ENCODE measurements at regions not wholly inside any gene's neighbourhood (a gene's known extent, or its start where the extent isn't known, plus 50 kb on each side); places are given as distances from the start of the nearest gene placed in this dataset.

DNA sequence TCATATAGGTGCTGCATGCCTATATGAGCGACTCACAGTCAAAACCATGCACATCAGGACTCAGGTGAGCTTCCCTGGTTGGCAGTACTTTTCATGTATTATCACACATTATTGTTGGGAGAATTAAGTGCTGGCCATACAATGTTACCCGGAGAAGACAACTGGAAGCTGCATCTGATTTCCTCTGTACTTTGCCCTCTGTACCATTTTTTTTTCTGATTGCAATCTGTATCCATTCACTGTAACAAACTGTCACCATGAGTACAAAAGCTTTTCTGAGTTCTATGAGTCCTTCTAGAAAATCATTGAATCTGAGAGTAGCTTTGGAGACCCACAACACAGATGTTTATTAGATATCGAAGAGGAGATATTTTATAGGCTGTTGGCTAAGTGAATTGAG is 651.0 kb downstream of the NR2F1-AS1 start:
- DNase-seq (ENCODE audit: low read depth in 2 of 2) = no peak

DNA sequence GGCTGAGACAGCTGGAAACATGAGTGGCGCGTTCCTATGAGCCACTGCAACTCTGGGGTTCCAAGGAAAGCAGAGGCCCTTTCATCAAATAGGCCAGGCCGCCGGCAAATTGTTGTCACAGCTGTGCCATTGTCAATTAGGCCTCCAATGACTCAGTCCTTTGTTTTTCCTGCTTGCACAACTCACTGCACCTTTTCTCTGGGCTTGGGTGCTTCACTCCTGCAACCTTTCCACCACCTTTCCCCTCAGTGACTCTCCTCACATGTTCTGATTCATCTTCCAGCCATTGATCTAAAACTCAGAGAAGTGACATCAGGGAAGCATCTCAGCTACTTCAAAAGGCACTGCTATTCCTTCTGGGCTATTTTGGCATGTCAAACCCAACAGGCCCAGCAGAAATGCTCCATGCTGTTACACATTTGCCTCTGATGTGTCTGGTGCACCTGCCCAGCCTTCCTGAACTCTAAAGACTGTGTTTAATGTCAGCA is 653.7 kb downstream of the NR2F1-AS1 start:
- no peak for DNase-seq (ENCODE audit: low read depth in 2 of 2)

DNA sequence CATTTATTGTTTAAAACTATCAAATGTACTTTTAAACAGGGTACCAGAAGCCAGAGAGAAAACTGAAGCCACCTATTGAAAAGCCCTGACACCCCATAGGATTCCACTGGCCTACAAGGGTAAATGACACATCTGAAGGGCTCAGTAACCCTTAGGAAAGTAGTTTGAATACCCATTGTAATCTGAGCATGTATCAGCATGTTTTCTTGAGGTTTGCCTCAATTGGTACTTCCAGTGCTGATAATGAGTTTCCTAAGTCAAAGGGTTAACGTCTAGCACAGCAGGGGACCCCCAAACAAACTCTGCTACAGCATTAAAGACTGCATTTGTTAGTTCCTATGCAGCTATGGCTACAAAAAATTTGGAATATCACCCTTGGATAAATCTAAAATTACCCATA is 657.1 kb downstream of the NR2F1-AS1 start:
- DNase-seq (ENCODE audit: low read depth in 2 of 2) = no peak

DNA sequence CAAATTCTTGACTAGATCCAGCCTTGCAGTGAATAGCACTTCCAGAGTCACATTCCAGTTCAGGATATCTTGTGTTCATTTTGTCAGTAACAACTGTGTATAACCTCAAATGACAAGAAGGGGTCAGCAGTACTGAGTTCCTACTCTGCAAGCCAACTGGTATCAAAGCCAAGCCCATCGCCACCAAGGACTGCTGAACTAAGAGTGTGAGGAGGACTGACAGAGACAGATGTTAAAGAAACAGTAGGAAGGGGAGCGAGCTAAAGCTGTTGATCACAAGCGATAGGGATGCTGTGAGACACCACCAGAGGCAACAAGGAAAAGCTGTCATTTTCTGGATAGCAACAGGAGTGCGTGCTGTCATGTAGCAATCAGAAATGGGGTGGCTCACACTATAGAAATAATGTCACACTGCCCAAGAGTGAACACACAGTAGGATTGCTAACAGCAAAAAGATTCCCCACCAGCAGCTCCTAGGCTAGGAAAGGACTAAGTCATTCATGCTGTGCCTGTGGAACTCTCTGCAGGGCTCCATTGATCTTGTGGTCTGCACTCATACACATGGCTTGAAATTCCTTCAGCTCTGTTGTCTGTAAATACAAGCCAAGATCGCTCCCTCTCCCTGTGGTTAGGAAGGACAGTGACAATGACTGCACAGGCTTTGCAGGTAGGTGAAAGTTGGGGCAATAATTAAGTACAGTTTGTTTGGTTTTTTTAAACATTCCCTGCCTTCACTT is 658.6 kb downstream of the NR2F1-AS1 start:
- DNase-seq (ENCODE audit: low read depth in 2 of 2) = no peak

DNA sequence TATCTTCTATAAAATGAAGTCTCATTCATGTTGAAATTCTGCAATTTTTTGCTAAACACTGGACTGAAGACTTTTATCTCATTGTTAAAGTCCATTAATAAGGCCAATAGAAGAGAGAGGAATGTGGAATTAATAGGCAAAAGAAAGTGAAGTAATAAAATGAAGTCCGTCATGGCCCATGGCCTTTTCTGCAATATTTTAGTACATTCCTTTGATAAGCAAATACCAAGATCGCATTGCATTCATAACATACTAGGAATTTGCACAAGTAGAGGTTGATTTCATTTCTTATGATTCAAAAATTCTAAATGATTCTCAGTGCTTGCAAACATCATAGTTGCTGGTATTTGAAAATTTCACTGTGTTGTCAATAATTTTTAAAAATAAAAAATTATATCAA is 664.0 kb downstream of the NR2F1-AS1 start:
- no peak for DNase-seq (ENCODE audit: low read depth in 2 of 2)

DNA sequence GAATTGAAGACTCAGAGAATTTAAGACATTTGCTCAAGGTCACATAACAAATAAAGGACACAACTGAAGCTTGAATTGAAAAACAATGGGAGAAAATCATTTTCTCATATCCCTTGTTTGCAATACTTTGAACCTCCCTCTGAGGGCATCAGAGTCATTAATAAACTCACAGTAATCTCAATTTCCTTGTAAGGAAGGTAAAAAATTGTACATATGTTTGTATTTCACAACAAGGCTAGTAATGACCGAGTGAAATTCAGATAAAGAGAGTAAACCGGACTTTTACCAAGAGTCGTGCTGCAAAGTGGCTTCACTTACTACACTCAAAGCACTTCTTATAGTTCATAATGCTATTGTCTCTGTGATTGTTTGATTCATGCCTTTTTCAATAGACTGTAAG is 665.0 kb downstream of the NR2F1-AS1 start:
- peak; percentile 8 to 9 for DNase-seq (ENCODE audit: low read depth in 2 of 2)

DNA sequence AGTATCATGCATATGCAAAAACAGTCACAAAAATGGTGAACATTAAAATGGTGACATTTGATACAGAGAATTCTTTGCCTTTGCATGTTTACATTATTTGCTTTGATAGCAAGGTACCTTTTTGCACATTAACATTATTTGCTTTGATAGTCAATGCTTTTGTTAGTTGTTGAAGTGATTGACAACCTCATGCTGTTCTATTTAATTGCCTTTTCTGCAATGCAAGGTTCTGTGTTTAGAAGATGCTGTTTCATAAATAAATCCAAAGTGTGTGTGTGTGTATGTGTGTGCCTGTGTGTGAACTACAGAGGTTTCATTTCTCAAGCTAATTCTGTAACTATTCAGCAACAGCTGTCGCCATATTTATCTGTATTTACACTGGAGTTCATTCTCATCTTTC is 668.7 kb downstream of the NR2F1-AS1 start:
- DNase-seq (ENCODE audit: low read depth in 2 of 2) = no peak

DNA sequence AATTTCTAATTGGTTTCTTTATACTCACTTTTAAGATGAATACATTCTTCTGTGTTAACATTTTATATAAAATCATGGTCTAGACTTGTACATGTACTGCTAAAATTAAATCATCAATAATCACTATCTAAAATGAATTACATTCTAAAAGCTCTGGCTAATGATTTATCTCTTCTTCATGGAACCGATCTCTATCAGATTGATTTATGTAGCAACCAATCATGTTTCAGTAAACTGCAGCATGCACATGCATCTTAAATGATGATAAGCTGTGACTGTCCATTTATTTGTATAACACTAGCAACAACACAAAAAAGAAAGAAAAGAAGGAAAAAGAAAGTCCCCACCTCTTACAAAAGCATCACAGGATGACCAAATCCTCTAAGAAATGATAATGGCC is 669.2 kb downstream of the NR2F1-AS1 start:
- no peak for DNase-seq (ENCODE audit: low read depth in 2 of 2)

DNA sequence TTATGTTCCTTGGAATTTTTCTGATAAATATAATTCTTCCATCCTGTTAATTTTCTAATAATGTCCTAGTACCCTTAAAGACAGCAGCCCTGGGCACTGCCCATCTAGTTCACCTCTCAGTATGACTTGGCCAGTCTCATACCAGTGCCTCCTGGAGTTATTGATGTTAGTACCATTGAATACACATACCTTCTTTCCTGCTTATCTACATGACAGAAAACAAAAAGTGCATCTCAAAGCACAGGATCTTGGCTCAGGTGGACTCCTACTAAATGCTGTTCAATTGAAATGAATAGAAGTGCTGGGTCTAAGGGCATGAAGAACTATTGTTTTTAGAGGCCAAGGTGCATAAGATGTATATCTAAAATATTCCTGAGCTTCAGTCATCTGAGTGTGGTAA is 669.7 kb downstream of the NR2F1-AS1 start:
- no peak for DNase-seq (ENCODE audit: low read depth in 2 of 2)

DNA sequence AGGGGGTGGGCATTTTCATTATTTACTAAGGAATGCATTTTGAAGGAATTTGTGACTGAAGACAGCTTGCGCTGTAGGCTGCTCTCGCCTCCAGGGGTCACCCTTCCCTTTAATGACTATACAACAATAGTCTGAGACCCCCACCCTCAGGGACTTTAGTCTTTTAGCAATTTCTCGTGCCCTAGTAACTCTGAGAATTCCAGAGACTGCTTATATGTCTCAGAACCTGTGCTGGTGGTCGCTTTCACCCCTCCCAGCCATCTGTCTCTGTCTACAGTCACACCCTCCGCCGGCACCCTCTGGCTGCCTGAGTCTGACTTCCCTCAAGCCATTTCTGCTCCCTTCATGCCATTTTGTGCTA is 671.4 kb downstream of the NR2F1-AS1 start:
- DNase-seq (ENCODE audit: low read depth in 2 of 2) = no peak

DNA sequence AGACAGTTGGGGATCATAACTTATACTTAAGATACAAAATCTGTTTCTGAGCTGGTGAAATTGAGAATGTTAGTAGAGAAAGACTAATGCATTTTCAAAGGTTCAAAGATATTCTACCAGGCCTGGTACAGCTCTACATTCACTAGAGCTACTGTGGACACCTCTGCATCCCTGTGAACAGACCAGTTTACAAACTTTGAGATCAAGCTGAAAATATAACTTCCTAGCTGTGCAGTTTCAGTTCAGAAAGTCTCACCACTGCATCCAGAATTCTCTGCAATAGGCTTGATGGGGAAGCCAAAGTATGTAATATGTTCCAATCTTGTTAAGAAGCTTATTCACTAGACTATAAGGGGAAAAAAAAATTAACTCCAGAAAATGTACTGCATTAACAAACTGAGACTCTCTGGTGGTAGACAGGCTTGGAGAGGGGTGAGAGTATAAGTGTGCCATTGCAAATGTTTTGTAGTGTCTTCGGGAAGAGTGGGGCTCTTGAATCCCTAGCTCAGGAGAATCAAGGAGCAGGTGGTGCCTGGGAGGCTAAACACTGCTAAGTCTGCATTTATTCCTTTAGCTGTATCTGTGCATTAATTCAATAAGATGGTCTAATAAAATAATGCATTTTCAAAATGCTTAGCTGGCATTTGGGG is 671.9 kb downstream of the NR2F1-AS1 start:
- DNase-seq (ENCODE audit: low read depth in 2 of 2) = no peak

DNA sequence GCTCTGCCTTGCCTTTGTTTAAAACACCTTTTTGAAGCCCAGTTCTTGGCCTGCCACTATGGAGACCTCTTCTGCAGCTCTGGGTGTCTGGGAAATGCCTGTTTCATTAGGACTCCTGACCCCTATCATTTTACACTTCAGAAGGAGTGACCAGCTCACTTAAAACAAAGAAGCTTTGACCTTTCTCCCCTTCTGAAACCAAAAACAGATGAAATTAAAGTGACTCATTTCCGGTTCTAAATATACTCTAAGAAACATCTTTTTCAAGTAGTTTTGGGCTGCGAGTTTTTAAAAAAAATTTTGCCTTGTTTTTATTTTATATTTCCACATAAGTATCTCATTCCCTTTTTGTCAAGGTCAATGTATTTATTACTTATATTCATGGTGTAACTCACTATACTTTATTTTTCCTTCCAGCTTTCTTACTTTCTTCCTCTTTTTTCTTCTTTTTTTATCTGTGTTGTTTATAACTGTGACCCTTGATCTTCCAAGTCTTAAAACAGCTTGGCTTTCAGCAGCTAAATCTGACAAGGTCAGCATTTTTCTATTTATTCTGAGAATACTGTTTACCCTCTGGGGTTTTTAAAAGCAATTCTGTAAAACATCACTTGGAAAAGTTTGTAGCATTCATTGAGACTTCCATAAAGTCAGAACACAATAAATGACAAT is 672.9 kb downstream of the NR2F1-AS1 start:
- no peak for DNase-seq (ENCODE audit: low read depth in 2 of 2)

DNA sequence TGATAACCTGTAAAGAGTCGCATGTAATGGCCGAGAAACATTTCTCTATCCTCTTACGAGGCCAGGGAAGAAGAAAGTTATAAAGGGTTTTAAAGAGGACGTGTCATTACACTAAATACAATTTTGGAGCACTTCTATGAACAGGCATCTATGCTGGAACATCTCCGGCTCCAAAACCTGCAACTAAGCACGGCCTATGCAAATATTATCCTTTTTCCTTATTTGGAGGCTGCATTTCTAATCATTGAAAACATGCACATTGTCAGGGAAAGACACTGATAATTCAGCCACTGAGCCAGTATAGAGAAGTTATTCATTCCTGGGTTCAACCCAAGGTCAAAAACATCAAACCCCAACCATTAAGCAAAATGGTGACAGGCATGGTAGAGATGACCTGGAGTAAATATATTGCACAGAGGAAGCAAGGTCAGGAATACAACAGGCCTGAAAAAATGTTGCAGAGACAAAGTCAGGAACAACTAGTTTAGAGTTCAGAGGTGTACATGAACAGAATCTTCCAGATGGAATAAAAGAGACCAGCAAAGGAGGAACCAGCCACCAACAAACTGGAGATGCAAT is 674.1 kb downstream of the NR2F1-AS1 start:
- no peak for DNase-seq (ENCODE audit: low read depth in 2 of 2)

DNA sequence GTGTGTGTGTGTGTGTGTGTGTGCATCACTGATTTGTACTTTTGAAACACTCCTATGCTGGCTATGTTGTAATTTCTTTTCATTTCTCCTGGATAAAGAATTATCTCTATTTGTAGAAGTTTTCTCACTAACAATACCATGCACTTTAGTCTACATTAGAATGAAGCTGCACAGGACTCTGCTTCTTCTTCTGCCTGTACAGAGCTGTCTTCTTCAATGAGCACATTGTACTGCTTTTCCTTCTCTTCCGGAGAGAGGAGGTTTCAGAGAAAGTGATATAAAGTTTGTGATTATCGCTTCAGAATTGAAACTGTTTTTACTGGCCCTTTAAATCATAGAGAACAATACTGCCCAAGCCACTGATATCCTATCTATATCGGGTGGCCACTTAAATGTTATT is 677.0 kb downstream of the NR2F1-AS1 start:
- DNase-seq (ENCODE audit: low read depth in 2 of 2) = no peak

DNA sequence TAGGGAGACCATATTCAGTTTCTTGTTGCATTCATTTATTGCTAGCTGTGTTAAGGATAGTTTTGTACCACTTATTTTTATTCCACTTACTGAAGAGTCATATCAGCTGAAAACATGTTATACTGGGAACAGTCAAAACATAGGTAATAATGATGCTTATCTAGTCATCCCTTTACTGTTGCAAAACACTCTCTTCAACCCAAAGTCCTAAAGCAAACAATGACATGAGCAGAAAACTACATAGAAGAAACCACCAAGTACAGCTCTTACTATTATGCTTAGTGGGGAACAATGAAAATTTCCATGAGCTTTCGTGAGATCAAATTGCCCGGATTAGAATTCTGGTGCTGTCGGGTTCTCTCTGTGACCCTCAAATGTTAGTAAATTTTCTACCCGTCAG is 681.4 kb downstream of the NR2F1-AS1 start:
- DNase-seq (ENCODE audit: low read depth in 2 of 2) = no peak

DNA sequence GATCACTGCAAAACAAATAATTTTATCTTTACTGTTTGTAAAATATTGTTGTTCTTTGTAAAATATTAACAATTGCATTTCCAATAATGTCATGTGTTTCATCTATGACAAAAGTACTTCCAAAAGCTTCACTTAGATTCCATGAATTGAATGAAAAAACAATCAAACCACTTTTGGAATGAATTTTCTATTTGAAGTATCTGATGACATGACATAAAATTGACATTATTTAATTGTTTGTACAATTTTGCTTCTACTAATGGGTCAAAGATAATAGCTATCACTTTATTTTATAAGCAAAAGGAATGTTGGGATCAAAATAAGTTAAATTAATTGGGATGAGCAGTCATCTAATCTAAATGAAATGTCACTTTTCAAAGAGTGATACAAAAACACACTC is 684.3 kb downstream of the NR2F1-AS1 start:
- DNase-seq (ENCODE audit: low read depth in 2 of 2) = no peak

DNA sequence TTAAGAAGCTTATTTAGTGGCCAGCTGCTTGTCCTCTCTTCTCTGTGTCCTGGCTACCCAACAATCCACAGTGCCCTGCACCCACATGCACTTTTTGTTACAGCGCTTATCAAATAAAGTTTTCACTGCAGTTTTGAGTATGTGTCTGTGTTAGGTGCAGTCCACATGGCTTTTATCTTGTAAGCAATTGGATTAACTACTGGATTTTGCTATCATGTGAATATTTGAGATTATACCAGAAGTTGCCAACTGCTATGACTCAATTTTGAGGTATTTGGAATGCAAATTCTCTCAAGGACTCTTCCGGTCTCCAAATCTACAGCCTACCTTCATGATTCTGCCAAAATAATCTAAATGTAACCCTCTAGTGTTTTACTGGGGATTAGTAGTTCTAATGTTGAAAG is 690.2 kb downstream of the NR2F1-AS1 start:
- no peak for DNase-seq (ENCODE audit: low read depth in 2 of 2)

DNA sequence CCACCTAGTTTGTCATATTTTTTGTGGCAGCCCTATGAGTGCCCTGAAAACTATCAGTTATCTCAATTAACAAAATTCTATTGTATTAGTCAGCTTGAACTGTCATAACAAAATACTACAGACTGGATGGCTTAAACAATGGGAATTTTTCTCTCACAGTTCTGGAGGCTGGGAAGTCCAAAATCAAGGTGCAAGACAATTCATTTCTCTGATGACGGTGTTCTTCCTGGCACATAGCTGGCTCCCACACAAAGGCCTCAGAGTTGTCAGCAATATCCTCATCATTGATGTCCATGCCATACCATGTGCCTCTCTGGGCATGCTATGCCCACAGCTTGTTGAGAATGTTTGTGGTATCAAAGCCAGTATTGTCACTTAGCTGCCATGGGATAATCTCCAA is 691.9 kb downstream of the NR2F1-AS1 start:
- DNase-seq (ENCODE audit: low read depth in 2 of 2) = no peak

DNA sequence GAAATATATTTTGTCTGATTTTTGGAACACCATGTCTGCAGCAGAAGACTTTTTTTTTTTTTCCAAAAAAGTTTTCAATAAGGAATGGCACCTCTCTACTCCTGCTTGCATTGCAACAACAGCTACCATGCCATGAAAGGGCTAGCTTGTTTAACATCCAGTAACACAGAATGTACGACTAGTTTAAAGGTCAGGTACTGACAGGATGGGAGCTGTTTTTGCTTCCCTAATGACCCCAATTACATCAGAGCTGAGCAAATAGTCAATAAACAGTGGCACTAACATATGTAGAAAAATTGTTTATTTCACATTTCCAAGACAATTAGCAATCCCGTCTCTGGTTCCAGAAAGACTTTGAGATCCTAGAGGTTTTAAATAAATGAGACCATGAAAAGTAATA is 693.8 kb downstream of the NR2F1-AS1 start:
- DNase-seq (ENCODE audit: low read depth in 2 of 2) = no peak

DNA sequence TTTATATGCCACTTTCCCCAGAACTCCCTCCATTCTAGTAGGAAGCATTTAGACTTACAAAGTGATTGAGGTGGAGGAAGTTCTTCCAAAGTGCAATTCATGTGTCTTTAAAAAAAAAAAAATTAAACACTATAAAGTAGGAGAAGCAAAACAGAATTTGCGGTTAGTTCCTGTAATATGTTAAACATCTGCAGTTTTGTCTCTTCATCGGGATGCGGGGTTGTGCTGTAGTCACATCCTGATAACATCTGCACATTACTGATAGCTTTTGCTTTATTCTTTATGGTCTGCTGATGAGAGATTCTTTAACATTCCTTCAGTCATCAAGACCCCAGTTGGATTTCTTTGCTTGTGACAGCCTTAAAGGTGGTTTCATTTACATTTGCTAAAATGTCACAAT is 694.3 kb downstream of the NR2F1-AS1 start:
- DNase-seq (ENCODE audit: low read depth in 2 of 2) = no peak

DNA sequence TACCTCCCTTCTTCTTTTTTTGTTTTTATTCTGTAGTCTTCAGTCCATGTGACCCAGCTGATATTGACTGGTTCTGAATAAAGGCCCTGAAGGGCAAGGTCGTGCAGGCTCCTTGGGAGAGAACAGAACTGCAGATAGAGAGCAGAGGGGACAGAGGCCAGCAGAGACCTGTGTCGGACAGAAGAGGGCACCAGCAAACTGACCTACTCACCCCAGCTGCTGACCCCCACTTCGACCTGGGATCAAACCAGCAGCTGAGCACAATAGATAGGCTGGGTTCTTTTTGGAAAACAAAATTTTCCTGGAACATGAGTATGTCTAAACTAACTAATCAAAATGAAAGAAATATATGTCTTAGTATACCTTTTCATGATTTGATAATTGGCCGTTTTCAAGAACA is 695.1 kb downstream of the NR2F1-AS1 start:
- no peak for DNase-seq (ENCODE audit: low read depth in 2 of 2)

DNA sequence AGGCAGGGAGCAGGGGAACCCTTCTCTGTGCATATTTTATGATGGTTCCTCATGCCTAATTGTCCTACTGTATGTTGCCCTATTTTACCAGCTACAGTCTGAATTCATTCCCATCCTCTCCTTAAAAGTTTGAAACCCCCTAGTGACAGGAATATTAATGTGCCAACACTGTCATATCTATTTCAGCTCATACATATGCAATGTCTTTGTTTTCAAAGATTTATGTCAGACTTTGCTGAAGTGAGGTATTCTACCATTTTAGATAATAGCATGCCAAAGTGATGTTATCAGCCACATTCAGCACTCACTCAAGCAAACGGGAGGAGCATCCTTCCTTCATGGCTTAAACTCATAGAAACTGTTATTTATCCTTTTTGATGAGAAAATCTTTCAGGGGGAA is 696.5 kb downstream of the NR2F1-AS1 start:
- no peak for DNase-seq (ENCODE audit: low read depth in 2 of 2)
